GM12865 (cell line): ENCODE measurements at regions not wholly inside any gene's neighbourhood (a gene's known extent, or its start where the extent isn't known, plus 50 kb on each side); places are given as distances from the start of the nearest gene placed in this dataset.

Experiments used
- DNase-seq: peaks from one replicate; pipeline ENCODE4 v3.0.0; 2010; ENCODE audit warnings: low read depth
- H3K4me3 ChIP-seq: 2 replicates; pipeline ENCODE4 v1.5.1; 2011; ENCODE audit warnings: mild to moderate bottlenecking, low read depth, low read length, control low read depth
- CTCF ChIP-seq: IDR thresholded peaks from 2 replicates; pipeline ENCODE4 v1.5.1; 2011; ENCODE audit warnings: low read length, control low read depth, low read depth, inconsistent platforms; ENCODE audit not compliant: insufficient read depth; ENCODE audit errors: missing control alignments

DNA sequence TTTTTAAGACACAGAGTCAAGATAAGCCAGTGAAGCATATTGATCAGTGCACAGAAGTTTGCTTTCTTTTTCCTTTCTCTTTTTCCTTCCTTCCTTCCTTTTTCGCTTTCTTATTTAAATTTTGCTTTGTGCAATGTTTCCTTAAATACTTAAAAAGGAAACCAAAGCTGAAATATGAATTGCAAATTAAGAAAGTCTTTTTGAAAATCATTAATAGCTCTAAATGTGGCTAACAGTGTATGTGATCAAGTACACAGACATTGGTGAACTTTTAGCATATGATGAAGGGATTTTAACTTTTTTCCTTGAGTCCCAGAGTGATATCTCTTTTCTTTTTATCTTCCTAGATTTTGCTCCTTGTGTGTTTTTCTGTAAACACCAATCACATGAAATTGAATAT is 1356.9 kb upstream of the PRR20A start:
- no peak overlapping the region for H3K4me3 ChIP-seq
- no peak for TF ChIP-seq CTCF
- DNase-seq: no peak

DNA sequence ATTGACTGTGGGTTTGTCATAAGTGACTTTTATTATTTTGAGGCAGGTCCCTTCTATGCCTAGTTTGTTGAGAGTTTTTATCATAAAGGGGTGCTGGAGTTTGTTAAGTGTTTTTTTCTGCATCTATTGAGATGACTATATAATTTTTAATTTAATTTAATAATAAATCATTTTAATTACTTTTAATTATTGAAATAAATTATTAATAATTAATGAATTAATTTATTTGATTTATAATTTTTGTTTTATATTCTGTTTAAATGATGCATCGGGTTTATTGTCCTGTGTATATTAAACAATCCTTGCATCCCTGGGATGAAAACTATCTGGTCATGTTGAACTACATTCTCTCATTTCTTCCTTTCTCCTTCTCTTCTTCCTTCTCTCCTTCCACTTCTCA is 1352.2 kb upstream of the PRR20A start:
- DNase-seq: no peak
- no peak for TF ChIP-seq CTCF
- no peak overlapping the region for H3K4me3 ChIP-seq

- no peak for DNase-seq
- no peak for TF ChIP-seq CTCF
- no peak overlapping the region for H3K4me3 ChIP-seq
Measured at GRCh38 chr13:55792544-55793193, 1348.0 kb upstream of the PRR20A start.

GRCh38 chr13:55815458-55816033 is 1325.2 kb upstream of the PRR20A start:
- H3K4me3 ChIP-seq: no peak overlapping the region
- no peak for TF ChIP-seq CTCF
- DNase-seq: no peak

- no peak for DNase-seq
- TF ChIP-seq CTCF: no peak
Measured at GRCh38 chr13:55816976-55817601, 1323.6 kb upstream of the PRR20A start.

DNA sequence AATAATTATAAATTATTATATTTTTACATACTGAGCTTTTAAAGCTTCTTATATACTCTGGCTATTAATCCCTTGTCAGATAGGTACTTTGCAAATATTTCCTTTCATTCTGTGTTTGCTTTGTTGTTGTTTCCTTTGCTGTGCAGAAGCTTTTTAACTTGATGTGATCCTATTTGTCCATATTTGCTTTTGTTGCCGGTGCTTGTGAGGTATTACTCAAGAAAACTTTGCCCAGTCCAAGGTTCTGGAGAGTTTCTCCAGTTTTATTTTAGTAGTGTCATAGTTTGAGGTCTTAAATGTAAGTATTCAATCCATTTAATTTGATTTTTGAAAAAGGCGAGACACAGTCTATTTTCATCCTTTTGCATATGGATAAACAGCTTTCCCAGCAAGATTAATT is 1319.9 kb upstream of the PRR20A start:
- H3K4me3 ChIP-seq: no peak overlapping the region
- TF ChIP-seq CTCF: no peak
- no peak for DNase-seq

More at GRCh38 chr13:55816976-55817601, 1323.6 kb upstream of the PRR20A start:
- H3K4me3 ChIP-seq: no peak overlapping the region

DNA sequence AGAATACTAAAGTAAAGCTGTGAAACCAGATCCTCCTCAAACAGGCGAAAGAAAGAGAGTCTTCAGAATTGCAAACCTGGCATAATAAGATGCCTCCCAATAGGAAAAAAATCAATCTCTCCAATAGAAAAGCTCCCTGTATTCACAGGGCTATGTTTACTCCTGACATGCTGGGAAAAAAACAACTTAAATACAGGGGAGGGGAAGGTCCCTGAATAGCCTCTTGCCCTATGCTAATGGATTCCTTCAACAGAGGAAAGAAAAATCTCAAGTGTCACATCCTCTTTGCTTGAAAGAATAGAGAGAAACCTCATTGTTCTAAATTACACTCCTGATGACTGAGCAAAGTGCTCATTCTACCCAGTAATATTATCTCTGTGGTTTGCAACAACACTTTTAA is 1271.1 kb upstream of the PRR20A start:
- no peak for TF ChIP-seq CTCF
- DNase-seq: no peak
- no peak overlapping the region for H3K4me3 ChIP-seq
